Activated B cell treated with CpG ODN at 0.5 μM for 24 hours (primary cell): ENCODE measurements at regions not wholly inside any gene's neighbourhood (a gene's known extent, or its start where the extent isn't known, plus 50 kb on each side); places are given as distances from the start of the nearest gene placed in this dataset.

Source experiments
- ATAC-seq: fragments of 200-7000 bp; cut with Tn5 transposase; one replicate; pipeline ENCODE4 v1.10.0; 2021; ENCODE audit warnings: low read depth, mild to moderate bottlenecking, moderate library complexity
- CTCF ChIA-PET: fragments of 350-600 bp; sonication (Branson Sonifier 250); formaldehyde crosslinking; loops from one replicate; lab custom pipeline; 2021; ENCODE audit warnings: antibody characterized with exemption; lab: Charles Lee
- POLR2A ChIA-PET: fragments of 350-600 bp; sonication (Branson Sonifier 250); formaldehyde crosslinking; loops from one replicate; lab custom pipeline; 2021; ENCODE audit warnings: antibody characterized with exemption; lab: Charles Lee
- DNase-seq: peaks from one replicate; pipeline ENCODE4 v3.0.0; 2022
- H3K27ac Mint-ChIP-seq: one replicate; pipeline ENCODE4 v1.8.0; 2020; ENCODE audit warnings: mixed read lengths
- H3K27me3 Mint-ChIP-seq: one replicate; pipeline ENCODE4 v1.8.0; 2021; ENCODE audit warnings: mixed read lengths
- H3K36me3 Mint-ChIP-seq: one replicate; pipeline ENCODE4 v1.8.0; 2021; ENCODE audit warnings: low read depth, mixed read lengths
- H3K4me1 Mint-ChIP-seq: one replicate; pipeline ENCODE4 v1.8.0; 2021; ENCODE audit warnings: mixed read lengths
- H3K4me3 Mint-ChIP-seq: one replicate; pipeline ENCODE4 v1.8.0; 2020; ENCODE audit warnings: mild to moderate bottlenecking, mixed read lengths
- H3K9me3 Mint-ChIP-seq: one replicate; pipeline ENCODE4 v1.8.0; 2020; ENCODE audit warnings: mixed read lengths
- intact Hi-C: fragments of 100-400 bp; cut with micrococcal nuclease; formaldehyde crosslinking; loops from one replicate; pipeline ENCODE4 v1.15.1; 2024
- TF ChIP-seq, protein P1 (sequence below): fragments of 200-600 bp; IDR thresholded peaks from one replicate; pipeline ENCODE4 v1.8.0; 2022; ENCODE audit warnings: antibody characterized with exemption, mild to moderate bottlenecking

DNA sequence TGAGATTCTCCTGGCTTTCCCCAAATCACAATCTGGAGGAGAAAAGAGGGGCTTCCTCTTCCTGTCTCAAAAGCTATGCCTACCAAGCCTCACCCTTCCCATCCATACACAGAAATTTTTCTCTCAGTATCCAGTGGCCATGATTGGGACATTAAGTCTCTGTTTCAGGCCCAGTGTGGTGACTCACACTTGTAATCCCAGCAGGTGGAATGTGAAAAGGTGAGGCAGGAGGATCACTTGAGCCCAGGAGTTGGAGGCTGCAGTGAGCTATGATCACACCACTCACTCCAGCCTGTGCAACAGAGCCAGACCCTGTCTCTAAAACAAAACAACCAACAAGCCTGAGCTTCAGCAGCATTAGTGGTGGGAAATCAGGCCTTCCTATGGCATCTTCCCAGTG, 210.0 kb downstream of the OGFRL1 start:
- ChIA-PET CTCF (no interaction called here), POLR2A (no interaction called here)
- ATAC-seq (no peak), DNase-seq (no peak)
- H3K36me3 Mint-ChIP-seq: no peaks in the 10 kb centered on the region
- TF ChIP-seq, protein P1, sequence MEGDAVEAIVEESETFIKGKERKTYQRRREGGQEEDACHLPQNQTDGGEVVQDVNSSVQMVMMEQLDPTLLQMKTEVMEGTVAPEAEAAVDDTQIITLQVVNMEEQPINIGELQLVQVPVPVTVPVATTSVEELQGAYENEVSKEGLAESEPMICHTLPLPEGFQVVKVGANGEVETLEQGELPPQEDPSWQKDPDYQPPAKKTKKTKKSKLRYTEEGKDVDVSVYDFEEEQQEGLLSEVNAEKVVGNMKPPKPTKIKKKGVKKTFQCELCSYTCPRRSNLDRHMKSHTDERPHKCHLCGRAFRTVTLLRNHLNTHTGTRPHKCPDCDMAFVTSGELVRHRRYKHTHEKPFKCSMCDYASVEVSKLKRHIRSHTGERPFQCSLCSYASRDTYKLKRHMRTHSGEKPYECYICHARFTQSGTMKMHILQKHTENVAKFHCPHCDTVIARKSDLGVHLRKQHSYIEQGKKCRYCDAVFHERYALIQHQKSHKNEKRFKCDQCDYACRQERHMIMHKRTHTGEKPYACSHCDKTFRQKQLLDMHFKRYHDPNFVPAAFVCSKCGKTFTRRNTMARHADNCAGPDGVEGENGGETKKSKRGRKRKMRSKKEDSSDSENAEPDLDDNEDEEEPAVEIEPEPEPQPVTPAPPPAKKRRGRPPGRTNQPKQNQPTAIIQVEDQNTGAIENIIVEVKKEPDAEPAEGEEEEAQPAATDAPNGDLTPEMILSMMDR: no peak
- intact Hi-C loops: no loop called here
- H3K4me3 Mint-ChIP-seq: no peak overlapping the region
- no peaks in the 10 kb centered on the region for H3K27me3 Mint-ChIP-seq
- H3K4me1 Mint-ChIP-seq: peaks cover 30% of the 10 kb centered on the region
- no peak overlapping the region for H3K27ac Mint-ChIP-seq
- H3K9me3 Mint-ChIP-seq: no peaks in the 10 kb centered on the region

DNA sequence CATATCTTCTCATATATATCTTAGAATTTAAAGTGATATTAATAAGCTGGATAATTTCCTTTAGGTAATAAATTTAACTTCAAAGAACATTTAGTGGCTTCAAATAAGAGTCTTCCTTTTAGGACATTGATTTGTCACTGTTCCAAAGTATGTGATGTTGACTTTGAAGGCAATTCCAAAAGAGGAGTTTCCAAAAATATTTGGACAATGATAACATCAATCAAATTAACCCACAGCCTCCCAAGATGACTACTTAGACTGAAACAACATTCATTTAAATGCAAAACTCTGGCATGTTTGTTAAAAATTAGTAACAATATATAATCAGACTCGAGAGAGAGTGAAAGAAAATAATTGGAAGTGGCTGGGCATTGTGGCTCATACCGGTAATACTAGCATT, 211.1 kb downstream of the OGFRL1 start:
- Mint-ChIP-seq H3K36me3 (no peaks in the 10 kb centered on the region), H3K9me3 (no peaks in the 10 kb centered on the region), H3K27ac (no peak overlapping the region), H3K4me3 (no peak overlapping the region), H3K27me3 (no peaks in the 10 kb centered on the region), H3K4me1 (peaks cover 24% of the 10 kb centered on the region)
- DNase-seq (no peak), ATAC-seq (no peak)
- TF ChIP-seq, protein P1: no peak
- ChIA-PET POLR2A (no interaction called here), CTCF (no interaction called here)
- intact Hi-C loops: no loop called here

DNA sequence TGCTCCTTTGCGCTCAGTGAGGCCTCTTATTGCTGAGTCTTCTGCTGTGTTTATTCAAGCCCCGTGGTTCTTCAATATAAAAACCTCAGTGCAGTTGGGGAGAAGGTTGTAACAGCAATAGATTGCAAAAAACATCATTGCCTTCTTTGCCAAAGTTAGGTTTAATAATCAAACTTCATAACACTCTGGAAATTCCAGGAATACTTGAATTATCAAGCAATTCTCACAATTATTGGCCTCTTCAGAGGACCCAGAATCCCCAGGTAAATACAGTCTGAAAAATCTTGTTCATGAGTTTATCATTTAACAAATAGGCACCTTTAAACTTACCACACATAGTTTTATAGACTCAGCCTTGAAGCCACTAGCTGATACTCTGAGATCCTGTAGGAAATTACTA, 213.6 kb downstream of the OGFRL1 start:
- CTCF ChIA-PET: no interaction called here
- ATAC-seq (no peak), DNase-seq (no peak)
- TF ChIP-seq, protein P1: no peak
- Mint-ChIP-seq H3K4me3 (no peak overlapping the region), H3K9me3 (no peaks in the 10 kb centered on the region), H3K27me3 (no peaks in the 10 kb centered on the region), H3K27ac (no peak overlapping the region), H3K36me3 (no peaks in the 10 kb centered on the region), H3K4me1 (peaks cover 3% of the 10 kb centered on the region)
- intact Hi-C loops: no loop called here
- POLR2A ChIA-PET: no interaction called here

DNA sequence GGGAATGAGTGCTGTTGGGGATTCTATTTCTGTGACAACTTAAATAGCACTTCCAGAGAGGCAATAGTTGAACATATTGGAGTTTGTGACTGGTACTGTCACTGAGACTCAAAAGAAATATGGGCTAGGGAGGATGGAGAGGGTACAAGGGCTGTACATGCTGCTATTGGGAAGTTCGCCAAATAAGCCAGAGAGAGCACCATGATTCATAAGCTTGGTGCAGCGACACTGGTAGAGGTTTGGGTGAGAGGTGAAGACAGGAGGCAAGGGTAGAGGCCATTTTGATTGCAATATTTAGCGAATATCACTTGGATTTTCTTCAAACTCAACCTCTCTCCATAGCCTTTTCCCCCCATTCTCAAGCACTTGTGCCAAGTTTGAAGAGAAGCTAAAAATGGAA, 214.3 kb downstream of the OGFRL1 start:
- no peaks in the 10 kb centered on the region for H3K27me3 Mint-ChIP-seq
- TF ChIP-seq, protein P1: no peak
- intact Hi-C loops: no loop called here
- H3K36me3 Mint-ChIP-seq: no peaks in the 10 kb centered on the region
- ChIA-PET CTCF (no interaction called here), POLR2A (no interaction called here)
- no peak for DNase-seq
- no peak overlapping the region for H3K27ac Mint-ChIP-seq
- H3K4me1 Mint-ChIP-seq: no peaks in the 10 kb centered on the region
- H3K9me3 Mint-ChIP-seq: no peaks in the 10 kb centered on the region
- H3K4me3 Mint-ChIP-seq: no peak overlapping the region
- ATAC-seq: no peak

DNA sequence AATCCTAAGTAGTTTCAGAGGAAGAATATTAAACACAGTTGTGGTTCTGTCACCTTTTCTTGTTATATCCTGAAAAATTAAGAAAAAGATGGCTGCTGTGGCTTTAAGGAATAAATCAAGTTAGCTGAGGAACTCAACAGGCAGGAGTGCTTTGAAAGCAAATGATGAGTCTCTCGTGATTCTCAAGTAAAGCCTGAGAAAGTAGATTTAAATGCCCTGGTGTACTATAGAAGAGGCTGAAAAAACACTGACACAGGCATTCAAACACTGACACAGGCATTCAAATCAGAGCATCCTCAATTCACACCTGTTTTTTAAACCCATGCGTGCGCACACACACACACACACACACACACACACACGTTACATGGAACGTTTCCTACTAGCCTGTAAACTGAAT, 218.6 kb downstream of the OGFRL1 start:
- Mint-ChIP-seq H3K4me3 (no peak overlapping the region), H3K36me3 (no peaks in the 10 kb centered on the region), H3K9me3 (no peaks in the 10 kb centered on the region), H3K27ac (no peak overlapping the region), H3K4me1 (peaks cover 4% of the 10 kb centered on the region), H3K27me3 (peaks cover 3% of the 10 kb centered on the region)
- ChIA-PET POLR2A (no interaction called here), CTCF (no interaction called here)
- ATAC-seq: no peak
- DNase-seq: no peak
- TF ChIP-seq, protein P1: no peak
- intact Hi-C loops: no loop called here
